ENCODE measurements at regions not wholly inside any gene's neighbourhood (a gene's known extent, or its start where the extent isn't known, plus 50 kb on each side); places are given as distances from the start of the nearest gene placed in this dataset.

GRCh38 chr11:112762707-112763090 is 198.5 kb upstream of the NCAM1 start:
- no peak for TF ChIP-seq CTCF (IDR thresholded peaks at IDR 0.05; ENCODE audit: insufficient read depth, low read length, poor library complexity, severe bottlenecking)
- H3K27me3 ChIP-seq (ENCODE audit: control insufficient read depth, insufficient read depth, low read length), result no peaks in the 10 kb centered on the region

DNA sequence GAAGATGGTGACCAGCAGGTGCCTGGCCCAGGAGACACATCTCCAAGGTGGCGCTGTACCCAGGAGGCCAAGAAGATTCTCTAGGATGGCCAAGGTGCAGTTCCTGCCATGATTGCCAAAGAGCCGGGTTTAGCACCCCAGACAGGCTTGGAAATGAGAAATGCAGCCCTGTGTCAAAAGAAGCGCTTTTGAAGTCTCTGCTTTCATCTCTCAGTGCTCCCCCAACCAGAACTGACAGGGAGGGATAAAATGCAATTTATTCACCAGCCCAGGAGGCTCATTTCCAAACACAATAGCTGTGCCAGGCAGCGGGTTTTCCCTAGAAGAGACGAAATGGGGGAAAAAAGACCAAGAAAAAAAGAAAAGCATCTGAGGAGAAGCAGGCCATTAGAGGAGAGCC is 195.9 kb upstream of the NCAM1 start:
- DNase-seq (ENCODE audit: low read depth), result no peak
- TF ChIP-seq CTCF (IDR thresholded peaks at IDR 0.05; ENCODE audit: insufficient read depth, low read length, poor library complexity, severe bottlenecking), result no peak
- Histone ChIP-seq H3K4me3 (ENCODE audit: low read depth, low read length) (no peak overlapping the region), H3K36me3 (ENCODE audit: control insufficient read depth, insufficient read depth, low read length) (no peaks in the 10 kb centered on the region), H3K27me3 (ENCODE audit: control insufficient read depth, insufficient read depth, low read length) (peaks cover 2% of the 10 kb centered on the region)

More at GRCh38 chr11:112762707-112763090, 198.5 kb upstream of the NCAM1 start:
- Histone ChIP-seq H3K4me3 (ENCODE audit: low read depth, low read length) (no peak overlapping the region), H3K36me3 (ENCODE audit: control insufficient read depth, insufficient read depth, low read length) (no peaks in the 10 kb centered on the region)
- no peak for DNase-seq (ENCODE audit: low read depth)

DNA sequence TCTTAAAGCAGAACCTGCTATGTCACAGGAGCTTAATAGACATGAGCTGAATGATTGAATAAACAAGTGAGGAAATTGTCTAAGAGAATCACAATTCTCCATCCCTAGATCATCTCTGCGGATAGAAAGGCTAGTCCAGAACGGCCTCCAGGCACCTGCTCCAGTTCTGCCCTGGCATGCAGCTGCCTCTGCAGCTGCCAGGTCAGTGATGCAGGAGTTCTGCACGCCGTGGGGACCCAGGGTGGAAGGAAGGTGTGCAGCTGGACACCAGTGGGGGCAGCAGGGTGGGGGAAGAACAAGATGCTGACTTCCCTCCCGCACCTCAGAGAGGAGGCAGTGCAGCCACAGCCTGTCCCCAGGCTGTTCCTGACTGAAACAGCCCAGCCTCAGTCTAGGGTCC is 192.1 kb upstream of the NCAM1 start:
- no peak for TF ChIP-seq CTCF (IDR thresholded peaks at IDR 0.05; ENCODE audit: insufficient read depth, low read length, poor library complexity, severe bottlenecking)
- no peak overlapping the region for H3K4me3 ChIP-seq (ENCODE audit: low read depth, low read length)
- H3K27me3 ChIP-seq (ENCODE audit: control insufficient read depth, insufficient read depth, low read length), result peaks cover 2% of the 10 kb centered on the region
- H3K36me3 ChIP-seq (ENCODE audit: control insufficient read depth, insufficient read depth, low read length), result no peaks in the 10 kb centered on the region
- DNase-seq (ENCODE audit: low read depth), result no peak

DNA sequence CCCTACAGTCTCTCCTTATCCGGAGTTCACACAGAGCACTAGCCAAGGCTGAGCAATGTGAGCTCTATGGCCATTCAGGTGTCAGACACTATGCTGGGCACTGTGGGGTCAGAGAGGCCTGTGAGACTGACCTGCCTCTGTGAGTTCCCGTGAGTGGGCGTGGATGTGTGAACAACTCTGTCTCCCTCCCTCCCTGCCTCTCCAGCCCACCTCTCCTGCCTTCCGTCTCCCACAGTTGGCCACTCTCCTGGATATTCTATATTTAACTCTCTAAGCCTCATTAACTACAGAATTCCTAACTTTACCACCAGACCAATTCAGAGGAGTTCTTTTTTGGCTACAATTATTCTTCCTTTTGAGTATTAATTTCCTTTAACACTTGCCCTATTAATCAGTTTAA is 191.6 kb upstream of the NCAM1 start:
- TF ChIP-seq CTCF (IDR thresholded peaks at IDR 0.05; ENCODE audit: insufficient read depth, low read length, poor library complexity, severe bottlenecking), result no peak
- H3K27me3 ChIP-seq (ENCODE audit: control insufficient read depth, insufficient read depth, low read length), result peaks cover 2% of the 10 kb centered on the region
- H3K36me3 ChIP-seq (ENCODE audit: control insufficient read depth, insufficient read depth, low read length), result no peaks in the 10 kb centered on the region
- H3K4me3 ChIP-seq (ENCODE audit: low read depth, low read length), result no peak overlapping the region
- DNase-seq (ENCODE audit: low read depth), result no peak

DNA sequence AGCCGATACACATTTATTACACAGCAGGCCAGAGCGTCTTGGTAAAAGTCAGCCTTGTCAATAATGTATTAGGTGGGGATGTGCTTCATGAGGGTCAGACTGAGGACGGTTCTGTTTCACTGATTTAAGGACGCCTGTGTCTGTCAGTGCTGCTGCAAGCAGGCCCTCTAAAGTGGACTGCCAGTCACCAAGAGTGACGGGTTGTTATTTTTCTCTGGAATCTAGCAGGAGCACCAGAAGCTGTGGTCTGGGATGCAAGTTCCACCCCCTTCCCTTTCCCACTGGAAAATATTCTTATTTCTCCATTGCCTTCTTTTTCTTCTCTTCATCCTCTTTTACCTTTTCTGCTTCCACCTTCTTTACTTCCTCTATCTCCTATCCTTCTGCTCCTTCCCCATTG is 191.2 kb upstream of the NCAM1 start:
- Histone ChIP-seq H3K4me3 (ENCODE audit: low read depth, low read length) (no peak overlapping the region), H3K27me3 (ENCODE audit: control insufficient read depth, insufficient read depth, low read length) (peaks cover 2% of the 10 kb centered on the region), H3K36me3 (ENCODE audit: control insufficient read depth, insufficient read depth, low read length) (no peaks in the 10 kb centered on the region)
- no peak for DNase-seq (ENCODE audit: low read depth)
- no peak for TF ChIP-seq CTCF (IDR thresholded peaks at IDR 0.05; ENCODE audit: insufficient read depth, low read length, poor library complexity, severe bottlenecking)

DNA sequence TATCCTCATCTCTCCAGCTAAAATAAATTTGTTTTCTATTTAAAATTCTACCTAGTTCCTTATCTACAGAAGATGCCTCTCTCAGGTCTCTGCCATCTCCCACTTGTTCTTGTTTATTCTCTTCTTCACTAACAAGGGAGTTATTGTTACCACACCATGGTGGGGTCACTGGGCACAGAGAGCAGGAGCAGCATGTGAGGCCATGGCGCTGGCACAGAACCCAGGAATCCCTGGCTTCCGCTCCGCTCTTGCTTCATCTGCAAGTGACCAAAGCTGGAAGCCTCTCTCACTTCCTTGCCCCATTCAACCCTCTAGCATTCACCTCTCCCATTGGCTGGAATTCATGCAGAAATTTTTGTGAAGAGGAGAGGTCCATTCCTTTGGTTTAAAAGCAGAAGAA is 190.7 kb upstream of the NCAM1 start:
- no peak for DNase-seq (ENCODE audit: low read depth)

More for the DNA sequence above, 190.7 kb upstream of the NCAM1 start:
- peaks cover 2% of the 10 kb centered on the region for H3K27me3 ChIP-seq (ENCODE audit: control insufficient read depth, insufficient read depth, low read length)
- H3K4me3 ChIP-seq (ENCODE audit: low read depth, low read length), result no peak overlapping the region
- no peak for TF ChIP-seq CTCF (IDR thresholded peaks at IDR 0.05; ENCODE audit: insufficient read depth, low read length, poor library complexity, severe bottlenecking)
- no peaks in the 10 kb centered on the region for H3K36me3 ChIP-seq (ENCODE audit: control insufficient read depth, insufficient read depth, low read length)
